Kidney epithelial cell (primary cell): ENCODE measurements at regions not wholly inside any gene's neighbourhood (a gene's known extent, or its start where the extent isn't known, plus 50 kb on each side); places are given as distances from the start of the nearest gene placed in this dataset.
"Not testable (repeated sequence)": the region's sequence is repeated elsewhere in the genome, so short reads cannot be mapped to it uniquely, and the experiment has no call there.

Experiments
- DNase-seq: peaks from one replicate; pipeline ENCODE4 v3.0.0-alpha.2; 2010; ENCODE audit warnings: low read depth
- H3K27me3 ChIP-seq: 2 replicates; pipeline ENCODE4 v1.6.0; 2011; ENCODE audit warnings: low read length; ENCODE audit not compliant: control insufficient read depth, insufficient read depth
- H3K36me3 ChIP-seq: 2 replicates; pipeline ENCODE4 v1.5.1; 2011; ENCODE audit warnings: low read length; ENCODE audit not compliant: control insufficient read depth, insufficient read depth
- H3K4me3 ChIP-seq: 2 replicates; pipeline ENCODE4 v1.5.1; 2011; ENCODE audit warnings: low read depth, mild to moderate bottlenecking, control low read depth, low read length
- TF ChIP-seq, protein P1 (sequence below): IDR thresholded peaks from 2 replicates; pipeline ENCODE4 v1.5.1; 2011; ENCODE audit warnings: mild to moderate bottlenecking, moderate library complexity, low read length, control low read depth, inconsistent platforms; ENCODE audit not compliant: insufficient read depth, poor library complexity, severe bottlenecking

DNA sequence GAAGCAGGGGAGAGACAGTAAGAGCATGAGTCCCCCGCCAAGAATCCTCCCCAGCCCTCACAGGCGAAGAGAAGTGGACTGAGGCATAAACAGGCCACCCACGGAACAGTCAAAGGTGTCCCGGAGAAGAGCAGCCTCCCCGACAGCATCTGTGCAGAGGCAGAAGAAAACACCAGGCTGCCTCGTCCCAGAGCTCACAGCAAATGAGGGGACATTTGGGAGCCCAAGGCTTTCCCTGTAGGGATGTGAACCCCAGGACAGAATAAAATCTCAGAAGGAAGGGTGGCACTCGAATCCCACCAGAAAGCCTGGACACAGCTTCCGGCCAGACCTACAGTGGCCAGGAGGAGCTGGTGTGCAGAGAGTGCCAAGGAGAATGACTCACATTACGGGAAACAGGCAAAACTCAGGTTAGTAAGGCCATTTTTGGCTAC is 90.4 kb downstream of the DLL1 start:
- Histone ChIP-seq H3K36me3 (no peaks in the 10 kb centered on the region), H3K4me3 (no peak overlapping the region), H3K27me3 (no peaks in the 10 kb centered on the region)
- DNase-seq = no peak
- TF ChIP-seq, protein P1, sequence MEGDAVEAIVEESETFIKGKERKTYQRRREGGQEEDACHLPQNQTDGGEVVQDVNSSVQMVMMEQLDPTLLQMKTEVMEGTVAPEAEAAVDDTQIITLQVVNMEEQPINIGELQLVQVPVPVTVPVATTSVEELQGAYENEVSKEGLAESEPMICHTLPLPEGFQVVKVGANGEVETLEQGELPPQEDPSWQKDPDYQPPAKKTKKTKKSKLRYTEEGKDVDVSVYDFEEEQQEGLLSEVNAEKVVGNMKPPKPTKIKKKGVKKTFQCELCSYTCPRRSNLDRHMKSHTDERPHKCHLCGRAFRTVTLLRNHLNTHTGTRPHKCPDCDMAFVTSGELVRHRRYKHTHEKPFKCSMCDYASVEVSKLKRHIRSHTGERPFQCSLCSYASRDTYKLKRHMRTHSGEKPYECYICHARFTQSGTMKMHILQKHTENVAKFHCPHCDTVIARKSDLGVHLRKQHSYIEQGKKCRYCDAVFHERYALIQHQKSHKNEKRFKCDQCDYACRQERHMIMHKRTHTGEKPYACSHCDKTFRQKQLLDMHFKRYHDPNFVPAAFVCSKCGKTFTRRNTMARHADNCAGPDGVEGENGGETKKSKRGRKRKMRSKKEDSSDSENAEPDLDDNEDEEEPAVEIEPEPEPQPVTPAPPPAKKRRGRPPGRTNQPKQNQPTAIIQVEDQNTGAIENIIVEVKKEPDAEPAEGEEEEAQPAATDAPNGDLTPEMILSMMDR = no peak

DNA sequence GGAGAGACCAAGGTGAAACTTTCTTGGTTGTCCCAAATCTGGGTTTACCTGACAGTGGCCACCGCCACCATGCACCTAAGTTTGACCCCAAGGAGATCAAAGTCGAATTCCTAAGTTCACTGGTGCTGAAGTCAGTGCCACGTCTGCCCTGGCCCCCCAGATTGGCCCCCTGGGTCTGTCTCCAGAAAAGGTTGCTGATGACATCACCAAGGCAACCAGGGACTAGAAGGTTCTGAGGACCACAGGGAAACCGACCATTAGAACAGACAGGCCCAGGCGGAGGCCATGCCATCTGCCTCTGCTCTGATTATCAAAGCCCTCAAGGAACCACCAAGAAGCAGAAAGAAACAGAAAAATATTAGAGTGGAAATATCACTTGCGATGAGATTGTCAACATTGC is 91.2 kb downstream of the DLL1 start:
- TF ChIP-seq, protein P1 = no peak
- no peak for DNase-seq
- no peaks in the 10 kb centered on the region for H3K36me3 ChIP-seq

DNA sequence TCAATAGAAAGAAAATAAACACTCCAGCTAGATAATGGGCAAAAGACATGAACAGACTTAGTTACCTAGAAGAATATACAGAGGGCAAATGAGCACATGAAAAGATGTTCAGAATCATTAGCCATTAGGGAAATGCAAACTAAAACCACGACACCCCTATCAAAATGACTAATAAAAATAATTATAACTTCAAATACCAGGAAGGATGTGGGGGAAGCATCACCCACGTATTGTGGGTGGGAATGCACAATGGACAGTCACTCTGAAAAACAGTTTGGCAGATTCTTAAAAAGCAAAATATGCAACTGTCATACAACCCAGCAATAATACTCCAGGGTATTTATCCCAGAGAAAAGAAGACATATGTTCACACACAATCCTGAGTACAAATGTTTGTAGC is 92.6 kb downstream of the DLL1 start:
- Histone ChIP-seq H3K27me3 (no peaks in the 10 kb centered on the region), H3K4me3 (no peak overlapping the region), H3K36me3 (no peaks in the 10 kb centered on the region)
- no peak for DNase-seq
- TF ChIP-seq, protein P1 = no peak

More for the DNA sequence above, 91.2 kb downstream of the DLL1 start:
- Histone ChIP-seq H3K27me3 (no peaks in the 10 kb centered on the region), H3K4me3 (no peak overlapping the region)

DNA sequence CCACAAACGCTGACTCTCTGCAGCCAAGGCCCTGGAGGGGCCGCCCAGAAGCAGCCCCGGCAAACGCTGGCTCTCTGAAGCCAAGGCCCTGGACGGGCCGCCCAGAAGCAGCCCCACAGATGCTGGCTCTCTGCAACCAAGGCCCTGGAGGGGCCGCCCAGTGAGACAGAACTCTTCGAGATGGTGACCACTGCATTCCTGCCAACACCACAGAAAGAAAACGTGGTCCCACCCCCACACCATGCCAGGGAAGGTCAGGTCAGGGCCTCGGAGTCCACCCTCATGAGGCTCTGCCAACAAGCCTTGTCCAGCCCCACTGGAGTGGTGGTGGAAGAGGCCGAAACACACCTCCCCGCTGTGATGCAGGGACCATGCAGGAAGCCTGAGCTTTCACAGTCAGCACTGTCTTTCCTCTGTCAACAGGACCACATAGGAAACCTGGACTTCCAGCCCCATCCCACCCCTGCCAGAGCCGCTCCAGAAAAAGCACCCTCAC is 97.5 kb downstream of the DLL1 start:
- no peak for DNase-seq
- TF ChIP-seq, protein P1 = no peak
- Histone ChIP-seq H3K36me3 (no peaks in the 10 kb centered on the region), H3K4me3 (no peak overlapping the region), H3K27me3 (no peaks in the 10 kb centered on the region)

DNA sequence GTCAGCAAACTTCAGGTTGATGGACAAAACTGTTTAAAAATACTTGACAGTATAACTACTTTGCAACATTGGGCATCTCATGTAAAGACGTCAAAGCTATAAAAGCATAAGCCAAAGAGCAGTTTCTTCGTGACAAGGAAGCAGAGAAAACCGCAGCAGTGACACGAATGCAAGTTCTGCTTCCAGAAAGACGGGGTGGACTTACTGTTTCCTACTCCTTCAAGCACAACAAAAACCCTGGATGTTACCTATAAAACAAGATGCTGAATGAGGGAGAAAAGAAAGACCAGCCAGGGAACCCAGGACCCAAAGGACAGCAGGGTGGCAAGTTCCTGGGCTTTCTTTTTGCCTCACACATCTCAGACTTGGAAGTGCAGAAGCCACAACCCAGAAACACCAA is 98.0 kb downstream of the DLL1 start:
- no peaks in the 10 kb centered on the region for H3K36me3 ChIP-seq
- no peaks in the 10 kb centered on the region for H3K27me3 ChIP-seq
- no peak overlapping the region for H3K4me3 ChIP-seq
- TF ChIP-seq, protein P1 = no peak
- no peak for DNase-seq

DNA sequence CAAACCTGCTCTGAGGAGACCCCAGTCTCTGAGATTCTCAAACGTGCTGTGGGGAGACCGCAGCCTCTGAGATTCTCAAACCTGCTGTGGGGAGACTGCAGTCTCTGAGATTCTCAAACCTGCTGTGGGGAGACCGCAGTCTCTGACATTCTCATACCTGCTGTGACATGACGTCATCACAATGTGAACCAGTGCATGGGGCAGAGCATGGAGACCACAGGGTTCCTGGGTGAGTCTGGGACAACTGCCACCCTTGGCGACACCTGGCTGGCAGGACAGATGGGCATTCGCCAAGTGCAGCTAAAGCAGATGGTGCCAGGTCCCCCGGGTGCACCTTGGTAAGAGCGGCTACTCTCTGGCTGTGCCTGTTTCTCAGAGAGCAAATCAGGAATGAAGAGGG is 98.8 kb downstream of the DLL1 start:
- not testable (repeated sequence) for DNase-seq, H3K4me3 ChIP-seq, H3K36me3 ChIP-seq, H3K27me3 ChIP-seq
